Esophagus squamous epithelium (tissue), 5 donors: ENCODE measurements at regions not wholly inside any gene's neighbourhood (a gene's known extent, or its start where the extent isn't known, plus 50 kb on each side); places are given as distances from the start of the nearest gene placed in this dataset.

Experiments
- DNase-seq: peaks from one replicate; lab custom pipeline; 2025; lab: John Stamatoyannopoulos, UW
- H3K27ac ChIP-seq, 4 donors: fragments of 200-600 bp; sonication (generic); one replicate each; pipeline ENCODE4 v1.5.1; 2016 to 2019; ENCODE audit warnings: mild to moderate bottlenecking in 1 of 4
- H3K27me3 ChIP-seq, 4 donors: fragments of 200-600 bp; sonication (generic); 1 replicate in 3 of 4; 2 replicates in 1 of 4; pipeline versions ENCODE4 v1.5.1 to v1.6.0; 2017 to 2021; ENCODE audit warnings: antibody characterized with exemption in 1 of 4
- H3K36me3 ChIP-seq, 3 donors: fragments of 200-600 bp; sonication (generic); one replicate each; pipeline ENCODE4 v1.5.1; 2016 to 2019
- H3K4me1 ChIP-seq, 3 donors: fragments of 200-600 bp; sonication (generic); one replicate each; pipeline ENCODE4 v1.5.1; 2017 to 2019
- H3K4me3 ChIP-seq, 4 donors: fragments of 200-600 bp; sonication (generic); 1 replicate in 3 of 4; 2 replicates in 1 of 4; pipeline ENCODE4 v1.5.1; 2016 to 2019; ENCODE audit warnings: mild to moderate bottlenecking in 2 of 4, moderate library complexity in 1 of 4
- H3K9me3 ChIP-seq, 3 donors: fragments of 200-600 bp; sonication (generic); one replicate each; pipeline ENCODE4 v1.5.1; 2016 to 2019
- CTCF ChIP-seq, 6 experiments: fragments of 450-650 bp in 4 of 6; fragments of 200-600 bp in 2 of 6; sonication (generic) in 2 of 6; IDR thresholded peaks; one replicate each; pipeline ENCODE4 v1.5.1; 2016 to 2019; ENCODE audit warnings: antibody characterized with exemption in 6 of 6, mild to moderate bottlenecking in 4 of 6, moderate library complexity in 4 of 6
- POLR2A ChIP-seq, 4 donors: fragments of 450-650 bp; IDR thresholded peaks; one replicate each; pipeline ENCODE4 v1.6.1; 2017; ENCODE audit warnings: antibody characterized with exemption in 4 of 4, mild to moderate bottlenecking in 4 of 4, moderate library complexity in 3 of 4
- WGBS, 2 donors: methylation state at CpG; one replicate each; pipeline ENCODE4 v1.1.5; 2018; 5-methylcytosine and 5-hydroxymethylcytosine counted together
- intact Hi-C: fragments of 100-400 bp; cut with DNase I; formaldehyde crosslinking; loops from one replicate; pipeline ENCODE4 v1.15.0; 2022
- donor health status: DM: yes; HTN: yes; CAD: no.

GRCh38 chr2:61707984-61708852, 145.6 kb downstream of the FAM161A start:
- intact Hi-C loops: no loop called here
- H3K4me1 ChIP-seq: peaks cover 0 to 2% (median 0%) of the 10 kb centered on the region in 3 donors
- WGBS, 2 donors: 52 to 55% methylated on average over 11 to 12 of the region's 12 CpGs
- no peaks in the 10 kb centered on the region for H3K9me3 ChIP-seq
- H3K36me3 ChIP-seq: no peaks in the 10 kb centered on the region
- no peak for TF ChIP-seq POLR2A (IDR thresholded peaks at IDR 0.05)
- TF ChIP-seq CTCF (IDR thresholded peaks at IDR 0.05): no peak
- no peaks in the 10 kb centered on the region for H3K27me3 ChIP-seq
- H3K27ac ChIP-seq: no peak overlapping the region
- no peak overlapping the region for H3K4me3 ChIP-seq
- no peak for DNase-seq

GRCh38 chr2:61705625-61706024, 148.2 kb downstream of the FAM161A start:
- TF ChIP-seq CTCF (IDR thresholded peaks at IDR 0.05): no peak
- TF ChIP-seq POLR2A (IDR thresholded peaks at IDR 0.05): no peak
- 62 to 64% methylated on average over 5 of the region's 5 CpGs for WGBS, 2 donors

GRCh38 chr2:61704364-61704763, 149.5 kb downstream of the FAM161A start:
- Histone ChIP-seq H3K27me3 (no peaks in the 10 kb centered on the region), H3K27ac (no peak overlapping the region), H3K4me1 (no peaks in the 10 kb centered on the region), H3K4me3 (no peak overlapping the region), H3K9me3 (no peaks in the 10 kb centered on the region), H3K36me3 (no peaks in the 10 kb centered on the region)
- DNase-seq: no peak
- WGBS, 2 donors: 75 to 77% methylated on average over 2 of the region's 2 CpGs
- TF ChIP-seq CTCF (IDR thresholded peaks at IDR 0.05) (no peak), POLR2A (IDR thresholded peaks at IDR 0.05) (no peak)
- intact Hi-C loops: no loop called here

More at GRCh38 chr2:61705625-61706024, 148.2 kb downstream of the FAM161A start:
- Histone ChIP-seq H3K4me3 (no peak overlapping the region), H3K4me1 (no peaks in the 10 kb centered on the region), H3K9me3 (no peaks in the 10 kb centered on the region), H3K36me3 (no peaks in the 10 kb centered on the region), H3K27me3 (no peaks in the 10 kb centered on the region), H3K27ac (no peak overlapping the region)
- no peak for DNase-seq
- intact Hi-C loops: no loop called here

- H3K36me3 ChIP-seq: no peaks in the 10 kb centered on the region
- DNase-seq: no peak
- H3K4me3 ChIP-seq: no peak overlapping the region
- no peaks in the 10 kb centered on the region for H3K27me3 ChIP-seq
- no peaks in the 10 kb centered on the region for H3K9me3 ChIP-seq
- TF ChIP-seq POLR2A (IDR thresholded peaks at IDR 0.05): no peak
- TF ChIP-seq CTCF (IDR thresholded peaks at IDR 0.05): no peak
- 54 to 71% methylated on average over 2 of the region's 2 CpGs for WGBS, 2 donors
- intact Hi-C loops: no loop called here
- no peak overlapping the region for H3K27ac ChIP-seq
- no peaks in the 10 kb centered on the region for H3K4me1 ChIP-seq
Observed at GRCh38 chr2:61702088-61702467, 151.8 kb downstream of the FAM161A start.

DNA sequence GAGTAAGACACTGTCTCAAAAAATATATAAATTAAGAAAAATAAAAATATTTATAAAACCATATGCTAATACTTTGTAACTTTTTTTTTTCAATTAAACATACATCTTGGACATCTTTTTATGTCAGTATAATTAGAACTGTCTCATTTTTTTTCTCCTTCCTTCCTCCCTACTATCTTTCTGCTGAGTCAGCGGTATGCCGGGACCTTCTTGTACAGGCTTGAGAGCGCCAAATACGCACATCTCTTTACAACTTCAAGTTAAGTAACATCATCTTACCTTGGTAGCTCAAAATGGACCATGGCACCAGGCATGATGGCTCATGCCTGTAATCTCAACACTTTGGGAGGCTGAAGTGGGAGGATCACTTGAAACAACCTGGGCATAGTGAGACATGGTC, 153.4 kb downstream of the FAM161A start:
- WGBS, 2 donors: 64 to 76% methylated on average over 4 of the region's 4 CpGs
- no peak overlapping the region for H3K4me3 ChIP-seq
- TF ChIP-seq POLR2A (IDR thresholded peaks at IDR 0.05) (no peak), CTCF (IDR thresholded peaks at IDR 0.05) (no peak)
- H3K4me1 ChIP-seq: peaks cover 0 to under 1% (median 0%) of the 10 kb centered on the region in 3 donors
- no peaks in the 10 kb centered on the region for H3K9me3 ChIP-seq
- H3K36me3 ChIP-seq: no peaks in the 10 kb centered on the region
- no peak for DNase-seq
- no peaks in the 10 kb centered on the region for H3K27me3 ChIP-seq
- H3K27ac ChIP-seq: no peak overlapping the region
- intact Hi-C loops: no loop called here
